ENCODE measurements at regions not wholly inside any gene's neighbourhood (a gene's known extent, or its start where the extent isn't known, plus 50 kb on each side); places are given as distances from the start of the nearest gene placed in this dataset.

- no peak for TF ChIP-seq REST (IDR thresholded peaks at IDR 0.05; ENCODE audit: unreplicated experiment)
- no peak for TF ChIP-seq JUNB (IDR thresholded peaks at IDR 0.05; ENCODE audit: unreplicated experiment)
- no peak for TF ChIP-seq ZNF331 (CRISPR knock-in tag; IDR thresholded peaks at IDR 0.05; ENCODE audit: low read depth)
- no peak for TF ChIP-seq NANOG (IDR thresholded peaks at IDR 0.05; ENCODE audit: borderline replicate concordance)
- TF ChIP-seq STAT1 (IDR thresholded peaks at IDR 0.05; ENCODE audit: unreplicated experiment), result no peak
- no peak for TF ChIP-seq EZH2 (IDR thresholded peaks at IDR 0.05; ENCODE audit: low read depth, unreplicated experiment)
These were observed 129.5 kb downstream of the FOXD1 start (continued) for GRCh38 chr5:73319036-73319435.

- H2AFZ ChIP-seq, result no peak overlapping the region
These were observed 130.3 kb downstream of the FOXD1 start for GRCh38 chr5:73318308-73318719.

GRCh38 chr5:73317523-73317922 lies 131.1 kb downstream of the FOXD1 start:
- H3K4me2 ChIP-seq, result no peak overlapping the region
- no peak overlapping the region for H3K27ac ChIP-seq (ENCODE audit: low read depth)
- H3K27me3 Mint-ChIP-seq (ENCODE audit: insufficient read depth, low read depth, poor library complexity), result peaks cover 17% of the 10 kb centered on the region
- no peak overlapping the region for H2AFZ ChIP-seq
- no peaks in the 10 kb centered on the region for H3K36me3 Mint-ChIP-seq (ENCODE audit: low read depth)
- H3K79me2 ChIP-seq (replicated peaks; ENCODE audit: insufficient read depth), result no peaks in the 10 kb centered on the region
- H3K4me1 Mint-ChIP-seq, result peaks cover 13% of the 10 kb centered on the region
- no peak overlapping the region for H3K27ac Mint-ChIP-seq
- peaks cover 18% of the 10 kb centered on the region for H3K4me1 ChIP-seq (ENCODE audit: insufficient read depth)
- no peaks in the 10 kb centered on the region for H3K9me3 Mint-ChIP-seq
- H3K9me2 ChIP-seq (ENCODE audit: insufficient read depth), result peaks cover 10% of the 10 kb centered on the region
- peaks cover 22% of the 10 kb centered on the region for H3K27me3 ChIP-seq (ENCODE audit: insufficient read depth)
- no peak overlapping the region for H3K4me3 ChIP-seq
- no peaks in the 10 kb centered on the region for H3K36me3 ChIP-seq (ENCODE audit: insufficient read depth)
- DNase-seq (ENCODE audit: low spot score) (no peak), ATAC-seq (no peak)
- H3F3A ChIP-seq (replicated peaks; ENCODE audit: low read depth), result no peaks in the 10 kb centered on the region
- H3K4me3 Mint-ChIP-seq, result no peak overlapping the region
- H4K20me1 ChIP-seq (replicated peaks; ENCODE audit: insufficient read depth), result no peaks in the 10 kb centered on the region
- TF ChIP-seq STAT1 (IDR thresholded peaks at IDR 0.05; ENCODE audit: unreplicated experiment) (no peak), ETS1 (IDR thresholded peaks at IDR 0.05) (no peak), NANOG (IDR thresholded peaks at IDR 0.05; ENCODE audit: borderline replicate concordance) (no peak), EZH2 (IDR thresholded peaks at IDR 0.05; ENCODE audit: low read depth, unreplicated experiment) (no peak), ZNF331 (CRISPR knock-in tag; IDR thresholded peaks at IDR 0.05; ENCODE audit: low read depth) (no peak)

More at GRCh38 chr5:73318308-73318719, 130.3 kb downstream of the FOXD1 start:
- H3K9me2 ChIP-seq (ENCODE audit: insufficient read depth), result peaks cover 10% of the 10 kb centered on the region
- peaks cover 14% of the 10 kb centered on the region for H3K4me1 Mint-ChIP-seq
- H3K27me3 ChIP-seq (ENCODE audit: insufficient read depth), result peaks cover 14% of the 10 kb centered on the region
- DNase-seq (ENCODE audit: low spot score), result no peak
- H3F3A ChIP-seq (replicated peaks; ENCODE audit: low read depth), result no peaks in the 10 kb centered on the region
- ATAC-seq, result no peak
- no peak overlapping the region for H3K4me2 ChIP-seq
- H3K36me3 Mint-ChIP-seq (ENCODE audit: low read depth), result no peaks in the 10 kb centered on the region
- no peak overlapping the region for H3K4me3 ChIP-seq
- H3K79me2 ChIP-seq (replicated peaks; ENCODE audit: insufficient read depth), result no peaks in the 10 kb centered on the region
- no peak overlapping the region for H3K27ac Mint-ChIP-seq
- no peaks in the 10 kb centered on the region for H4K20me1 ChIP-seq (replicated peaks; ENCODE audit: insufficient read depth)
- no peak overlapping the region for H3K27ac ChIP-seq (ENCODE audit: low read depth)
- peaks cover 9% of the 10 kb centered on the region for H3K27me3 Mint-ChIP-seq (ENCODE audit: insufficient read depth, low read depth, poor library complexity)
- H3K9me3 Mint-ChIP-seq, result no peaks in the 10 kb centered on the region
- H3K36me3 ChIP-seq (ENCODE audit: insufficient read depth), result no peaks in the 10 kb centered on the region
- peaks cover 24% of the 10 kb centered on the region for H3K4me1 ChIP-seq (ENCODE audit: insufficient read depth)
- TF ChIP-seq ETS1 (IDR thresholded peaks at IDR 0.05) (no peak), CREB1 (CRISPR knock-in tag; IDR thresholded peaks at IDR 0.05; ENCODE audit: low read depth) (no peak), NANOG (IDR thresholded peaks at IDR 0.05; ENCODE audit: borderline replicate concordance) (no peak), EZH2 (IDR thresholded peaks at IDR 0.05; ENCODE audit: low read depth, unreplicated experiment) (no peak)
- H3K4me3 Mint-ChIP-seq, result no peak overlapping the region
